NCI-H2227 treated with DMSO at 0.1 percent for 48 hours (cell line): ENCODE measurements at regions not wholly inside any gene's neighbourhood (a gene's known extent, or its start where the extent isn't known, plus 50 kb on each side); places are given as distances from the start of the nearest gene placed in this dataset.

Experiments
- DNase-seq: peaks from one replicate; lab custom pipeline; 2025; lab: John Stamatoyannopoulos, UW

DNA sequence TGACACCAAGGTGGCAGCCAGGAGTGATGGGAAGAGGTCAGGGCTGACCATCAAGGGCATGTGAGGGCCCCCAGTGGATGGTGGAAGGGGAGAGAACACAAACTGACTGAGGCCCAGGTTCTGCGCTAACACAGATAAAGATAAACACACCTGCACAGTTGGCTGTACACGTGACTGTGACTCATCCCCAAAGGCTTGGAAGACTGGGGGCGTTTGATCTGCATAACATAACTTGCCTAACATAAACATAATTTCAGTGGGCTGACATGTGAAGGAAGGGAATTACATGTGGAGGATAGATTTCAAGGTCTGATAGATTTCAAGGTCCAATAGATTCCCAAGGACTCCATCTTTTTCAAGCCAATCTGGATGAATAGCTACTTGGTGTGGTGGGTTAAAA lies 100.9 kb upstream of the TNRC6C start:
- no peak for DNase-seq

DNA sequence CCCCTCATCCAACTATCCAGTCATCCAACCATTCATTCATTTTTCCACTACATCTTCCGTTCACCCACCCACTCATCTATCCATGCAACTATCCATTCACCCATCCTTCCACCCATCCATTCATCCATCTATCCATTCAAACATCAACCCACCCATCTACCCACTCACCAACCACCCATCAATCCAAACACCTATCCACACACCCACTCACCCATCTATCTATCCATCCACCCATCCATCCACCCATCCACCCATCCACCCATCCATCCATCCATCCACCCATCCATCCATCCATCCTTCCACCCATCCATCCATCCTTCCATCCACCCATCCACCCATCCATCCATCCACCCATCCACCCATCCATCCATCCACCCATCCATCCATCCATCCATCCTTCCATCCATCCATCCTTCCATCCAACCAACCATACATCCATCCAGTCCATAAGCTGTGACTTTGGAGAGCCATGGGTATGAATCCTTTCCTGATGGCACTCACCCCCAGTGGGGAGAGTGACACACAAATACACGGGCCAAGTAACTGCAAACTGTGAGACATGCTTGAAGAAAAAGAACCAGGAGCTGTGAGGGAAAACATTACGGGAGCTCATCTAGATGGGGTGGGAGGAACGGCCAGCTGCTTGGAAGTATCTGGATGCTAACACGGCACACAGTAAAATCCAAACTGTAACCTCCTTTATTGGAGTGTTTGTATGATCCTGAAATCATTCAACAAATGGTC lies 100.0 kb upstream of the TNRC6C start:
- no peak for DNase-seq

DNA sequence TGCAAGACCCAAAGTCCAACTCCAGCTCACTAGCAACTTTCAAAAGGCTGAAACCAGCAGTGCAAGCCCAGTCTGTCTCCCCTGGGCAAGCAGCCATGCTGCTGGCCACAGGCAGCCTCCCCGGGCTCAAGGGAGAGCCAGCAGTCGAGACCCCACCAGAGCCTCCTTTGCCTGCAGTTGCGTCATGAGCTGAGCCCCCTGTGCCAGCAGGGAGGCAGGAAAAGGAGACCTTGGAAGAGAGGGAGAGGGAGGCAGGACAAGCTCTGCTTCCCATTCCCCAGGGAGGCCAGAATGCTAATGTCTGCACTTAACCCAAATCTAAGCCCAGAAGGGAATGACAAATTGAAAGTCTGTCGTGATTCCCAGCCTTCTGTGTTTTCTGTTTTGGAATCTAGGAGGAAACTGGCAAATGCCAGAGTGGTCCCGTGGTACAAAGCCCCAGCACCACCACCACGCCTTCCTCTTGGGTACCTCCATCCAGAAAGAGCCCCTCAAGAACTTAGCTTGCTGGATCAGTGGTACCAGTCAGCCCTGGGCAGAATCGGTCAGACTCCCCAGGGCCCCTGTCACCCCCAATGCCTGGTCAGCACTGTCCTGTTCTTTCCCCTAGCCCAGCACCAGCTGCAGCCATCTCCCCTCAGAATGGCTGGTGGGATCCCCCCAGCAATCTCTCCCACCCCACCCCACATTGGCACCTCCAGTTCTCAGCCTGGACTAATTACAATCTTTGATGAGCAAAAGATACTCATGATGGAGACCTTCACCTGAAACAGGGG lies 99.3 kb upstream of the TNRC6C start:
- DNase-seq = no peak

DNA sequence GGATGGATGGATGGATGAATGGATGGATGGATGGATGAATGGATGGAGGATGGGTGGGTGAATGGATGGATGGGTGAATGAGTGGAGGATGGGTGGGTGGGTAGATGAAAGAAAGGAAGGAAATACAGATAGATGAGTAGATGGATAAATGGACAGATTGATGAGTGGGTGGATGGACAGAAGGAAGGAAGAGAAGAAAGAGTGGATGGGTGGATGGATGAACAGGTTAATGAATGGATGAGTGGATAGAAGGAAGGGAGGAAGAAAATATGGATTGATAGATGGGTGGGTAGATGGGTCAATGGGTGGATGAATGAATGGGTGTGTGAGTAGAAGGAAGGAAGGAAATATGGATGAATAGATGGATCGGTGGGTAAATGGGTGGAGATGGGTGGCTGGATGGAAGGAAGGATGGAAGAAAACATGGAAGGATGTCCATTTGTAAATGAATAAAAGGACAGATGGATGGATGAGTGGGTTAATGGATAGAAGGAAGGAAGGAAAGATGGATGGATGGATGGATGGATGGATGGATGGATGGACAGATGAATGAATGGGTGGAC lies 97.3 kb upstream of the TNRC6C start:
- no peak for DNase-seq

DNA sequence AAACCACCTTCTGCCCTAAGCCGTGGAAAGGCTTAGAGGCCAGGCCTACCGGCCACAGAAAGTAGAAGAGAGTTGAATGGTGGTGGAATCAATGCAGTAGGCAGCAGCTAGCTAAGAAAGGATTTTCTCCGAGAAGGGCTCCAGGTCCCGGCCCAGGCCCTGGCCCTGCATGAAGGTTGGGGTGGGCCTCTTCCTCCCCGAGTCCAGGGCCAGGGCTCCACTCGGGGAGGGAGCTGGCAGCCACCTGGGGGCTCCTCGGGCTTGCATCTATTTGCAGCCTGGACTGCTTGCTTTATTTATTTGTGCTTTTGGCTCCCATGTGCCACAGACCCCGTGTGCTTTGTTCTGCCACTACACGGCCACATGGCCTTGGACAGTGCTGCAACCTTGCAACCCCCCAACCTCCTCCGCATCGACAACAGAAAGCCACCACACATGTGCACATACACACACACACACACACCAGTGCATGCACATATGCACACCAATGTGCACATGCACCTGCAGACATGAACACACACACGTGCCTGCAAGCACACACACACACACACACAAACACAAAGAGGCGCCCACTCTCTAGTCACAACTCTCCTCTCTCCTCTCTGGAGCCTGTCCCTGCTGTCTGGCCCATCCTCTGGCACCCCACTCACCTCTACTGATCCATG lies 96.4 kb upstream of the TNRC6C start:
- DNase-seq = no peak

DNA sequence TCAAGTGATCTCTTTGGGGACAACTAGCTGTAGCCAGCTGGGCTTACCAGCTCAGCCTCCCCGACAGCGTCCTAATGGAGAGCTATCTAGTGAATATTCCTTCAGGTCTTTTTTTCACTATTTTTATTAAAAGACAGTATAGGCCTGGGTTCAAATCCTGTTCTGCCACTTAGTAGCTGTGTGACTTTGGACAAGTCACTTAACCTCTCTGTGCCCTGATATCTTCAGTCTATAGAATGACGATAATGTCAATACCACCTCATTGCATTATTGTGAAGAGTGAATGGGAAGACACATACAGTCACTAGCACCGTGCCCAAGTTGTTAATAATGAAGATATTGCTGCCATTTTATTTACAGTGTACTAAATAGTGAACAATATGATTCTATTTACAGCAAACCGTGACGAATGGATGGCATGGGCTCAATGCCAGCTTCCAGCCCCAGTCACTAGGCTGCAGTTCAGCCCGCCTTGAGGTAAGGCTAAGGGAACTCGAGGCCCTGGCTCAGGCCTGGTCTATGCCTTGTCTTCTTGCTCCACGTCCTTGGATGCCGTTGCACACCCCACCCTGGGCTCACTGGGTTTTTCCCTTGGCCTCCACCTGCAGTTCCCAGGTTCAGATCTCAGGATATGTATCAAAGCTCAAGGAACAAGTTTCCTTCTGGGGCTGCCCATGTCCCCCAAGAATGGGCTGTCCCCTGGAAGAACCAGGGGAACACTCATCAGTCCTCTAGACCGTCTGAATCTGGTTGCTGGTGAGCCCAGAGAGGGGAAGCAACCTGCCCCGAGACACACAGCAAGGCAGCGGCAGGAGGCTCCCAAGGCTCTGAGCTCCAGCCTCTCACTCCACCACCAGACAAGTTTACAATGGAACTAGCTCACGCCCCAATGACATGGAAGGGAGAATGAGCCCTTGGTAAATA lies 95.4 kb upstream of the TNRC6C start:
- DNase-seq = no peak

DNA sequence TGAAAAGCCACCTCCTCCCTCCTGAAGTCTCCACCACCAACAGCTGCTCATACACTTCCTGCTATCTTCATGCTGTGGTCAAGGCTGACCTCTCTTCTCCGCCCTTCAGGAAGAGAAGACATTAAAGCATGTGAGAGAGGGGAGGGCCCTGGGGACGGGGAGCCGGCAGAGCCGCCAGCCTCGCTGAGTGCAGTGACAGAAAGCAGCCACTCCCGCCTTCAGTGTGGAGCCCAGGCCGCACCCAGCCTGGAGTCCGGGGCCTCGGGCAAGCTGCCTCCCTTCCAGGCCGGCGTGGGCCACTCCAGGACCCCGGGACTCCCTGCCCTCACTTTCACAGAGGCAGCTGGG lies 94.7 kb upstream of the TNRC6C start:
- DNase-seq = no peak

DNA sequence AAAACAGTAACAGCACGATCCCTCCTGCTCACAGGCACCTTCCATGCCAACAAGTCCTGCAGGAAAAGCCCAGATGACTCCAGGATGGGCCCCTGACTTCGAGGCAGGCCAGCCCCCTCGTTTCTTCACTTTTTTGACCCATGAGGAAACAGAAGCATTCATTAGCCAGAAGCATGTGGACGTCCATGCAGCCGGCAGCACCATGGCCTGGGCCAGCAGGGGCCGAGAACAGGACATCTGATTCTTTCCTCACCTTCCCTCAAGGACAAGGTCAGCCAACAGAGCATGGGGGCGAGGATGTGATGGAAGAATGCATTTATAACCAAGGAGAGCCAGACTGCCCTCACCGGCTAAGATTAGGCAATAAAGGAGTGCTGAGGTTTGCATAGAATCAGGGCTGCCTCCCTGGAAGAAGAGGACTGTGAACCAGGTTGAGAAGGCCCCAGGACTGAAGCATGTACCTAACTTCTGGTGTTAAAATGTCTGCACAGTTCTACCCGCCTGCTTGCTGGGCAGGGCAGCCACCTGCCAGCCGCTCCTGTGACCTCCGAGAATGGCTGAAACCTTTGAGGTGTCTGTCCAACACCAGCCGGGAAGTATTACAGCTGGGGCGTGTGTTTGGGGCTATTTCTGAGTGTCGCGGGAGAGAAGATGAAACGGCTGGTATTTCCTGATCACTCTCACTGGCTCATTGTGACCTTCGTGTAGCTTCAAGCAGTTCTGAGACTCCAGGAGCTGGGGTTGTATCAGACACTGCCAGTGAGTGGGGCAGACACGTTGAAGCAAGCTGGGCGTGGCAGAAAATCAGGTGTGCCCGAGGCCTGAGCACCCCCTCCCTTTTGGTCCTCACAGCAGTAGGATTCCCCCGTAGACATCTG lies 94.0 kb upstream of the TNRC6C start:
- no peak for DNase-seq

DNA sequence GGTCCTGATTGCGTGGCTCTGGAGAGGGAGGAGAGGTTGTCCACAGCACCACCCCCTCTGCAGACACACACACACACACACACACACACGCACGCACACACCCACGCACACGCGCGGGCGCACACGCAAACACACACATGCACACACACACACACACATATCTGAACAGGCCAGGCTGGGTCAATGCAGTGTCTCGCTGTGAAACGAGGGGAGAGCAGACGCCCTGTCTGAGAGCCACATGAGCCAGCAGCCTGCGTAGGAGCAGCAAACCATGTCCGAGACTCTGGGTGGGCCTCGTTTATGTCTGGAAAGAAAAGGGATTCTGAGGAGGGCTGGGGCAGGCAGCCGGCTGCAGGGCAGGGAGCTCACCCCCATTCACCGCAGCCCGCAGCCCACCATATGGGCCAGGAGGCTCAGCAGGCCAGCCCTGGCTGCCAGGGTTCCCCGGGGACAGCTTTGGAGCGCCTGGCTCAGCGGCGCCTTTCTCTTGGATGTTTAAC lies 93.3 kb upstream of the TNRC6C start:
- no peak for DNase-seq

DNA sequence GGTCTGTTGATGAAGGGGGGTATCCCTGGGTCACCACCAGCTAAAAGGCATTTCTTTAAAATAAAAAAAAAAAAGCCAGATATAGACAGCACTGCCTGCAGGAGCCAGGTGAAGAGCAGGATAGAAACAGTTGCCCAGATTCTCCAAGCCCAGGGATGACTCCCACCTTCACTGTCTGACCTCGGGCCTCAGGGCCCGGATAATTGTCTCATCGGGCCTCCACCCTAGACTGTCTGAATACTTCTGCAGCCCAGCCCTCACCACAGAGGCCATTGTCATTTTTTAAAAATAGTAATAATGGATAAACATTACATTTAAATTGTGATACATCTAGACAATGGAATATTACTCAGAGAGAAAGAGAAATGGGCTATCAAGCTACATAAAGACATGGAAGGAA lies 92.8 kb upstream of the TNRC6C start:
- DNase-seq = no peak

DNA sequence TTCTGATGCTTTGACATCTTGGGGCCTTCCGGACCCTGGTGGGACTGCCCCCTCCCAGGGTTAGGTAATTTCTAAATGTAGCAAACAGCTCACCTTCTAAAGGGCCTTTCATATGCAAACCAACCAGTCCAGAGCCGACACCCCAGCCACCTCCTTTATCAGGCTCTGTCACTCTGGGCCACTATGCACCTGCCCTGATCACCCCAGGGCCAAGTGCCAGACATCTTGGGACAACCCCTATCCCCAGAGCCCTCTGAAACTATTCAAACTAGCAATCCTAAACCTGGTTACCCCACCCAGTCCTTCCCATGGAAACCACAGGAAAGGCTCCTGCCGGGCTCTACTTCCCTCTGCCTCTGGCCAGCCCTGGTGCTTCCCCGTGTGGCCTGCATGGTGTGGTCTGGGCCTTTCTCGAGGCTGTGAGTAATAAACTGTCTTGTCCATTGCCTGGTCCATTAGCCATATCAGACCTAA lies 91.2 kb upstream of the TNRC6C start:
- DNase-seq = no peak

DNA sequence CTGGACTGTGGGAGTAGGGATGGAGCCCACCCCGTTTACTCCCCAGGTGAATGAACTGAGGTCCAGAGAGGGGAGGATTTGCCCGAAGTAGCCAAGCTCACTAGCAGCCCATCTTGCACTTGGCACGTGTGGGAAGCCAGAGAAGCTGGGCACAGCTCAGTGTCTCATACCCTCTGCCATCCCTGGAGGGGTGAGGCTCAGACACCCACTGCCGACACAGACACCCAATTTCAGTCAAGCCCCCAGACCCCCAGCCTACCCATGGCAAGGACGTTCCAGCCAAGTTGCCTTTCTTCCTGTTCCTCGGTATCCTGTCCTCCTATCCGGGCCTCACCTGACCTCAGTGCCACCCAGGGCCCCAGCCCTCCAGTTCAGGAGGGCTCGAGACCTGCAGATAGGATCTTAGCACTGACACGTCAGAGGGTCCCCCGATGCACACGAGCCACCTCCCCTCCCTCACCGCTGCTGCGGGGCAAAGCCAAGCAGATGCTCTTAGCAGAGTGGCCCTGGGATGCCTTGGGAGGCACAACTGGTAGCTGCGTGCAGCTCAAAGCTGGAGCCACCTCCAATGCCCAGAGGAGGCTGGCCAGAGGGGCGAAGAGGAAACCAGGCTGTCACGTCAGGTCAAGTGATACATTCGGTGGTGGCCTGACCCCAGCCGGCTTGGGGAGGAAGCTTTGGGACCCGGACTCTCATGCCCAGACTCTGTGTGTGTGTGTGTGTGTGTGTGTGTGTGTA lies 90.4 kb upstream of the TNRC6C start:
- no peak for DNase-seq

DNA sequence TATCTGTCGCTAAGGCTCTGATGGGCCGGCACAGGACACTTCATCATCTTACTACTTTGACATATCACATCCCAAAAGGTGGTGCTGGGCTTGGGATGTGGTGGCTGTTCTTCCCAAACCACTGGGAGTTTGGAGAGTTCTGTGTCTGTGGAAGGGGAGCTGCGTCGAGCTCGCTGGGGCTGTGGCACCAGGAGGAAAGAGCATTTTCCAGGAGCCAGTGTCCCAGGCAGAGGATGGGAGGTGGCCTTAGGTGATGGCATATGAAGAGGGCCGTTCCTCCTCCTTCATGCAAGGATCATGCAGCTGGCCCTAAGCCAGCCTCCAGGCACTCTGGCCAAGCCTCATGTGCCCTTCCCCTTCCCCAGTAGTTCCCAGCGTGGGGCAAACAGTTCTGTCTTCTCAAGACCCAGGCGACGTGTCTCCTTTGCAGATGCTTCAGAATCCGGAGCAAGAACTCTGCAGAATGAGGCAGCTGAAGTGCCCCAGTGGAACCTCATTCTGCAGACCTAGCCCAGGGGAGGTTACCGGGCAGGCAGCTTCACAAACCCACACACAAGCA lies 89.4 kb upstream of the TNRC6C start:
- no peak for DNase-seq

DNA sequence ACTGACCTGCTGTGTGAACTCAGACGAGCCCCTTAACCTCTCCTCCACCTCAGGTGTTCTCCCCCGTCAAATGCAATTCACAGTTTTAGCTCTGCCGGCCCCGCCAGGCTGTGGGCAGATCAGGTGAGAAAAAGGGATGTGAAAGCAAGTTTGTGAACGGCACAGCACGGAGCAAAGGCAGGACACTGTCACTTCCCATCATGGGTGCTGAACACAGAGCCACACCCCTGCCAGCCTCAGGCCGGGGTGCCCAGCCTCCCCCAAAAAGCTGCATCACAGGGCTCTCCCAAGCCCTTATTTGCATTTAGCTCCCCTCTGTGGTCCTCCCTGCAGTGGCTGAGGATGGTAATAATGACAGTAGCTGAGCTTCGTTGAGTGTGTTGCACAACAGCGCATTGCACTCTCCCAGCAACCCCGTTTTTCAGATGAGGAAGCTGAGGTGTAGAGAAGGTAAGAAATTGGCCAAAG lies 88.8 kb upstream of the TNRC6C start:
- DNase-seq = no peak

DNA sequence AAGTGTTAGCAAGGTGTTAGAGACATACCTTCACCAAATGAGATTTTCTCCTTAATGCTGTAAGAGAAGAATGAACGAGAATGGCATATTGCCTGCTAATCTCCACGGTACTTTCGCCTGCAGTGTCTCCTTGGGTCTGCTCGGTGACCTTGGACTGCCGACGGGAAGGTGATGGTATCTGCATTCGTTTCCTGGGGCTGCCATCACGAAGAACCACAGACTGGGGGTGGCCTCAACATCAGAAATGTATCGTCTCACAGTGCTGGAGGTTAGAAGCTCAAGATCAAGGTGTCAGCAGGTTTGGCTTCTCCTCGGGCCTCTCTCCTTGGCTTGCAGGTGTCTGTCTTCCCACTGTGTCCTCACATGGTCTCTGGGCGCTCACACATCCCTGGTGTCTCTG lies 86.3 kb upstream of the TNRC6C start:
- DNase-seq = no peak

DNA sequence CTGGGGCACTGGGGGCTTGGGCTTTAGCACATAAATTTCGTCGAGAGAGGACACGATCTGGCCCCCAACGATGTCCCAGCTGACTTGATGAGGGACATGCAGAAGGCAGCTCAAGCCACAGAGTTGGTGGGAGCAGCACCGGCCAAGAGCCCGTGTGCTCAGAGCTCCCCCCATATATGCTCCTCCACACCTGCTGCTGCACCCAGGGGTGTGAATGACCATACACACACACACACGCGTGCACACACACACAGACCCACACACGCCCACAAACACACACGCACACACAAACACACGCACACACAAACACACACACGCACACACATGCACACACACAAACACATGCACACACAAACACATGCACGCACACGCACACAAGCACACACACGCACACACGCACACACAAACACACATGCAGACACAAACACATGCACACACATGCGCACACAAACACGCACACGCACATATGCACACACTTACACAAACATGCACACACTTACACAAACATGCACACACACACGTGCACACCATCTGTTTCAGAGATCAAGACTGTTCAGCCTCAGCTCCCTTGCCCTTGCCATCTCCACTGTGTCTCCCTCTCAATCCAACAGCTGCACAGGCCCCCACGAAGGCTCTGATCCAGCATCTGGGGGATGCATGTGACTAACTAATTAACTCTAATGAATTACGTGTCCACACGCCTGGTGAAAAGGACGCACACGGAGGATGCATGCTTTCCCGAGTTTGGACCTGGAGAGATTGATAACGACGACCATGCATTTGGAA lies 85.6 kb upstream of the TNRC6C start:
- no peak for DNase-seq

DNA sequence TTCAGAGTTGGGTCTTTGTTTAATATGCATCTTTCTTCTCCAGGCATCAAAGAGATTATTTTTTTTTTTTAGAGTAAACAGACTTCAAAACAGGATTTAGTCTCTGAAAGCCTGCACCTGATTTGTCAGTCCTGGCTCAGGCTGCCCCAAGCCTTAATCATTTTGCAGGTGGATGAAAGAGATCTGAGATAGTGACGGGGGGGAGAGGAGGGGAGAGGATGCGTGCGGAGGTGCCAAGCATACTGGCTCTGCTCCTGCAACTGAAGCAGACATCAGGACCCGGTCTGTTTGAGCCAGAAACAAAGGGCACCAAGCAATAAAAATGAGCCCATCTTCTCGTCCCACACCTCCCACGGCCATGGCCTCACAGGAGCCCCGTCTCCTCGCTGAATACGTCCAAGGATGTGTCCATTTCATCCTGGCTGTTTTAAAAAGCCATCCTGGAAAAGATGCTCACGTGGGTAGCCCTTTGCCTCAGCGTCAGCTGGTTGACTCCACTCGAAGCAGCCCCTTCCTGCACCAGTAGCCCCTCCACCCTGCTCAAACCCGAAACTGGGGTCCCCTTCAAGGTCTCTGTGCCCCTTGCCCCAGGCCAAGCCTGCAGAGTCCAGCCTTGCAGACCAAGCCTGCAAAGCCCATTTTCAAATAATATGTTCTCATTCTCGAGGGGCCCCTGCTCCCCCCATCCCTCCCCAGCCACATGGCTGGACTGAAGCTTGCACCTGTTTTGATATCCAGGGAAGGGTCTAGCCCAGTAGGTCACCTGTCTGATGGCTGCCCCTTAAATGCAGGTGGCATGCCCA lies 84.8 kb upstream of the TNRC6C start:
- DNase-seq = no peak
